ENCODE measurements at regions not wholly inside any gene's neighbourhood (a gene's known extent, or its start where the extent isn't known, plus 50 kb on each side); places are given as distances from the start of the nearest gene placed in this dataset.
"Not testable (repeated sequence)": the region's sequence is repeated elsewhere in the genome, so short reads cannot be mapped to it uniquely, and the experiment has no call there.

GRCh38 chr16:29114989-29115801 is 130.3 kb downstream of the LAT start:
- DNase-seq (ENCODE audit: low read depth), result peak; percentile 81
- H3K4me3 ChIP-seq (ENCODE audit: low read depth, low read length), result not testable (repeated sequence)
- peak; percentile 67 for TF ChIP-seq CTCF (IDR thresholded peaks at IDR 0.05; ENCODE audit: insufficient read depth, low read depth, low read length)

GRCh38 chr16:29114574-29114973 is 129.7 kb downstream of the LAT start:
- H3K4me3 ChIP-seq (ENCODE audit: low read depth, low read length), result no peak overlapping the region
- DNase-seq (ENCODE audit: low read depth), result no peak
- no peak for TF ChIP-seq CTCF (IDR thresholded peaks at IDR 0.05; ENCODE audit: insufficient read depth, low read depth, low read length)

- DNase-seq (ENCODE audit: low read depth); H3K4me3 ChIP-seq (ENCODE audit: low read depth, low read length): not testable (repeated sequence)
Observed at GRCh38 chr16:29113446-29113845, 128.6 kb downstream of the LAT start.

GRCh38 chr16:29112755-29113347 is 128.0 kb downstream of the LAT start:
- no peak for DNase-seq (ENCODE audit: low read depth)
- TF ChIP-seq CTCF (IDR thresholded peaks at IDR 0.05; ENCODE audit: insufficient read depth, low read depth, low read length), result no peak

GRCh38 chr16:29111901-29112680 is 127.2 kb downstream of the LAT start:
- DNase-seq (ENCODE audit: low read depth); H3K4me3 ChIP-seq (ENCODE audit: low read depth, low read length): not testable (repeated sequence)

More at GRCh38 chr16:29112755-29113347, 128.0 kb downstream of the LAT start:
- H3K4me3 ChIP-seq (ENCODE audit: low read depth, low read length), result no peak overlapping the region

- DNase-seq (ENCODE audit: low read depth), result no peak
- no peak overlapping the region for H3K4me3 ChIP-seq (ENCODE audit: low read depth, low read length)
- TF ChIP-seq CTCF (IDR thresholded peaks at IDR 0.05; ENCODE audit: insufficient read depth, low read depth, low read length), result no peak
Observed at GRCh38 chr16:29111421-29111820, 126.6 kb downstream of the LAT start.

- H3K4me3 ChIP-seq (ENCODE audit: low read depth, low read length), result not testable (repeated sequence)
- DNase-seq (ENCODE audit: low read depth), result peak; percentile 23
Observed at GRCh38 chr16:29108625-29109169, 123.8 kb downstream of the LAT start.

- H3K4me3 ChIP-seq (ENCODE audit: low read depth, low read length), result no peak overlapping the region
- no peak for TF ChIP-seq CTCF (IDR thresholded peaks at IDR 0.05; ENCODE audit: insufficient read depth, low read depth, low read length)
- no peak for DNase-seq (ENCODE audit: low read depth)
Observed at GRCh38 chr16:29107299-29107698, 122.4 kb downstream of the LAT start.

GRCh38 chr16:29106259-29106908 is 121.5 kb downstream of the LAT start:
- not testable (repeated sequence) for DNase-seq (ENCODE audit: low read depth); H3K4me3 ChIP-seq (ENCODE audit: low read depth, low read length)

- peak; percentile 82 for DNase-seq (ENCODE audit: low read depth)
- H3K4me3 ChIP-seq (ENCODE audit: low read depth, low read length), result not testable (repeated sequence)
Observed at GRCh38 chr16:29104600-29104999, 119.7 kb downstream of the LAT start.

- H3K4me3 ChIP-seq (ENCODE audit: low read depth, low read length); DNase-seq (ENCODE audit: low read depth): not testable (repeated sequence)
Observed at GRCh38 chr16:29097965-29098364, 113.1 kb downstream of the LAT start.

Measured in fibroblast of villous mesenchyme (primary cell).